Activated CD4-positive, alpha-beta T cell treated with anti-CD3 and anti-CD28 coated beads, Interleukin-2, amount 10 ng/mL, durations not matched to agents 24 days and 14 days (primary cell): ENCODE measurements at regions not wholly inside any gene's neighbourhood (a gene's known extent, or its start where the extent isn't known, plus 50 kb on each side); places are given as distances from the start of the nearest gene placed in this dataset.
"Not testable (repeated sequence)": the region's sequence is repeated elsewhere in the genome, so short reads cannot be mapped to it uniquely, and the experiment has no call there.

ENCODE experiments used
- DNase-seq: peaks from one replicate; pipeline ENCODE4 v3.0.0; 2022
- H3K27ac Mint-ChIP-seq: one replicate; pipeline ENCODE4 v1.8.0; 2022; ENCODE audit warnings: mild to moderate bottlenecking, mixed read lengths
- H3K27me3 Mint-ChIP-seq: one replicate; pipeline ENCODE4 v1.8.0; 2022; ENCODE audit warnings: mixed read lengths
- H3K36me3 Mint-ChIP-seq: one replicate; pipeline ENCODE4 v1.8.0; 2022; ENCODE audit warnings: low read depth, mild to moderate bottlenecking, mixed read lengths
- H3K4me1 Mint-ChIP-seq: one replicate; pipeline ENCODE4 v1.8.0; 2021; ENCODE audit warnings: mixed read lengths
- H3K4me3 Mint-ChIP-seq: one replicate; pipeline ENCODE4 v1.8.0; 2022; ENCODE audit warnings: mild to moderate bottlenecking, moderate library complexity, mixed read lengths
- H3K9me3 Mint-ChIP-seq: one replicate; pipeline ENCODE4 v1.8.0; 2021; ENCODE audit warnings: mixed read lengths
- intact Hi-C: fragments of 100-400 bp; cut with micrococcal nuclease; formaldehyde crosslinking; loops from one replicate; pipeline ENCODE4 v1.15.1; 2023

DNA sequence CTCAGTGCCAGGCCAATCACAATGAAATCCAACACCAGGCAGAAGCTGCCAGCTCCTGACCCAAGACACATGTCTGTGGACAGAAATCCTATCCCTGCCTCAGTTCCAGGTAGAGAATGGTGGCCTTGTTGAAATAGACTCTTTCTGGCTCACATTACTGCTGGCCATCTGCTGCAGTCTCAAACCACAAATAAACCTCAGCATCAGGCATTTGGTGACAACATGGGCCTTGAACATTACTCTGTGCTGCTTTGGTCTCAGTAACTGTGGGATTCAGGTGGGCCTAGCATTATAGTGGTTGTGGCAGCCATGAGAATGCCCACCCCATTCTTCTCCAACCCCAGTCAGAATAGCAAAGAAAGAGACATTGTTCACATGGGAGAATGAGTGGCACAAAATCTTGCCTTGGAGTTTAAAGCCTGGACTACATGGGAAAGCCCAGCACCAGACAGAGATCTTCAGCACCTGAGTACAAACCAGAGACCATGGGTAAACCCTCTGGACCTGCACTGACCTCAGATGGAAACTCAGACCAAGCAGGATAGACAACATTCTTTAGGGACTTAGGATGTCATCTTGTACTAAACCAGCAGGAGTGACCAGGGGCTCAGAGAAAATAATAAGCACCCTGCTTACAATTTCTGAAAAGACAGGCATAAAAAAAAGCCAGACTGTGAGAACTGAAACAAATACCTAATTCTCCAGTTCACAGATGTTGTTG lies 50.4 kb upstream of the TRAM1L1 start:
- DNase-seq: no peak
- H3K4me3 Mint-ChIP-seq: no peak overlapping the region
- H3K27ac Mint-ChIP-seq: no peak overlapping the region
- intact Hi-C loops: no loop called here
- H3K4me1 Mint-ChIP-seq: no peaks in the 10 kb centered on the region
- no peaks in the 10 kb centered on the region for H3K27me3 Mint-ChIP-seq
- H3K36me3 Mint-ChIP-seq: no peaks in the 10 kb centered on the region
- H3K9me3 Mint-ChIP-seq: no peaks in the 10 kb centered on the region

DNA sequence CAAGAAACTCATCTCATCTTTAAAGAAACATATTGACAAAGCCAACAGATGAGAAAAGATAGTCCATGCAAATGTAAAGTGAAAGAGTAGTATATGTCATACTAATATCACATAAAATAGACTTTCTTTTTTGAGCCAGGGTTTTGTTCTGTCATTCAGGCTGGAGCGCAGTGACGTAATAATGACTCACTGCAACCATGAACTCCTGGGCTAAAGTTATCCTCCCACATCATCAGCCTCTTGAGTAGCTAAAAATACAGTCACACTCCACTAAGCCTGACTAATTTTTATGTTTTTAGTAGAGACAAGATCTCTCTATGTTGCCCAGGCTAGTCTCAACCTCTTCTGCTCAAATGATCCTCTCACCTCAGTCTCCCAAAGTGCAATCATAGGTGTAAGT lies 51.8 kb upstream of the TRAM1L1 start:
- intact Hi-C loops: no loop called here
- Mint-ChIP-seq H3K9me3 (no peaks in the 10 kb centered on the region), H3K4me1 (no peaks in the 10 kb centered on the region), H3K27me3 (no peaks in the 10 kb centered on the region), H3K36me3 (no peaks in the 10 kb centered on the region), H3K4me3 (no peak overlapping the region), H3K27ac (no peak overlapping the region)
- DNase-seq: no peak

DNA sequence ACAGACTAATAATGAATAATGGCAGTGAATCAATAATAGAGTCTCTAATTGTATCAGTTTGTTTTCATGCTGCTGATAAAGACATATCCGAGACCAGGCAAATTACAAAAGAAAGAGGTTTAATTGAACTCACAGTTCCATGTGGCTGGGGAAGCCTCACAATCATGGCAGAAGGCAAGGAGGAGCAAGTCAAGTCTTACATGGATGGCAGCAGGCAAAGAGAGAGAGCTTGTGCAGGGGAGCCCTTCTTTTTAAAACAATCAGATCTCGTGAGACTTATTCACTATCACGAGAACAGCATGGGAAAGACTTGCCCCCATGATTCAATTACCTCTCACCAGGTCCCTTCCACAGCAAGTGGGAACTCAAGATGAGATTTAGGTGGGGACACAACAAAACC lies 53.4 kb upstream of the TRAM1L1 start:
- H3K36me3 Mint-ChIP-seq, H3K27ac Mint-ChIP-seq, DNase-seq, intact Hi-C loops, H3K4me3 Mint-ChIP-seq, H3K9me3 Mint-ChIP-seq, H3K27me3 Mint-ChIP-seq, H3K4me1 Mint-ChIP-seq: not testable (repeated sequence)

DNA sequence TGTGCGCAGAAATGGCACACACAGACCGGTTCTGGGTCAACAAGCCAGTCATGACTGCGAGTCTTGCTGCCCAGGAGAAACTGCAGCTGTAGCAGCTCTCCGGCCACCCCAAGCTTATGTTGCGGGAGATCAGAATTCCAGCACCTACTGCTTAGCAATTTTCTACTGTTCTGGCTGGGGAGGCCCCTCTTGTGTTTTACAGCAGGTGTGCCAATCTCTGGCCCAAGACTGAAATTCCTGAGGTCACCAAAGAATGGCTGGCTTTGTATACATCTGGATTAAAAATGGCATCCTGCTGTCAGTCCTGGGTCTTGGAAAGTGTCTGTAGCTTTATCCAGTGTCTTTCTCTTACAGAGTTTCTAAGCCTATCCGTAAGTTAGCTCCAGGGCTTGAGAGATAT lies 68.9 kb upstream of the TRAM1L1 start:
- no peaks in the 10 kb centered on the region for H3K9me3 Mint-ChIP-seq
- H3K4me1 Mint-ChIP-seq: no peaks in the 10 kb centered on the region
- H3K27ac Mint-ChIP-seq: no peak overlapping the region
- no peaks in the 10 kb centered on the region for H3K36me3 Mint-ChIP-seq
- intact Hi-C loops: no loop called here
- no peak for DNase-seq
- no peaks in the 10 kb centered on the region for H3K27me3 Mint-ChIP-seq
- no peak overlapping the region for H3K4me3 Mint-ChIP-seq

DNA sequence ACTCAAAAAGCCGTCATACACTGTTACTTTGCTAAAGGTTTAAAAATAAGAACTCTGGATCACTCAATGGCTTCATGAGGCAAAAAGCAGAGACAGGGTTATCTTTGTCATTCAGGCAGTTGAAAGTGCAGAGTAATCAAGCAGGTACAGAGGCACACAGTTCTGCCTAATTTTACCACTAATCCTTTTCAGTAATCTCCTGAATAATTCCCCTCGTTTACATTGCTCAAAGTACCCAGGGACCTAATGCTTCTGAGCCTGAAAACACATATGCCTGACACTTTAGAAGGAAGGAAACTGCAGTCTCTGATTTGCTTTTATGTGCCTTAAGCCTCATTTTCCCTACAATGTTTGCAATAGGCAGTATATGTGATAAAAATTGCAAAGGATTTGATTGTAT lies 71.4 kb upstream of the TRAM1L1 start:
- DNase-seq: no peak
- no peak overlapping the region for H3K4me3 Mint-ChIP-seq
- H3K27ac Mint-ChIP-seq: no peak overlapping the region
- intact Hi-C loops: no loop called here
- no peaks in the 10 kb centered on the region for H3K36me3 Mint-ChIP-seq
- H3K27me3 Mint-ChIP-seq: no peaks in the 10 kb centered on the region
- no peaks in the 10 kb centered on the region for H3K9me3 Mint-ChIP-seq
- no peaks in the 10 kb centered on the region for H3K4me1 Mint-ChIP-seq

DNA sequence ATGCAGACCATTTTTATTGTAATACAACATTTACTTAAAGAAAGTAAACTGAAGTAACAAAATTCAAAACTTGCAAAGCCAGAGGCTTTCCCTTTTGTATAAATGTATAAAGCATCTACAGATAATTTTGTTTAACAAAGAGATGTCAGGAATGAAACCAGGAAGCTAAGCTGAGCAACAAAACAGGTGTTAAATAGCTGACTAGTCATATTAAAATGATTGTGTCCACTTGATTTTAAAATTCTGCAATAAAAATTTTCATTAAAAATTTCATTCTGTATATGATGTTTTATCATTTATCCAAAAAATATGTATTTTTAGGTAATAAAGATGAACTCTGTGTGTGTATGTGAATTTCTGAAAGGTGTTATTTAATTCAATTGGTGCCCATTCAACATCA lies 72.0 kb upstream of the TRAM1L1 start:
- no peaks in the 10 kb centered on the region for H3K9me3 Mint-ChIP-seq
- no peak overlapping the region for H3K27ac Mint-ChIP-seq
- no peak overlapping the region for H3K4me3 Mint-ChIP-seq
- no peak for DNase-seq
- H3K4me1 Mint-ChIP-seq: no peaks in the 10 kb centered on the region
- intact Hi-C loops: no loop called here
- no peaks in the 10 kb centered on the region for H3K27me3 Mint-ChIP-seq
- H3K36me3 Mint-ChIP-seq: no peaks in the 10 kb centered on the region

DNA sequence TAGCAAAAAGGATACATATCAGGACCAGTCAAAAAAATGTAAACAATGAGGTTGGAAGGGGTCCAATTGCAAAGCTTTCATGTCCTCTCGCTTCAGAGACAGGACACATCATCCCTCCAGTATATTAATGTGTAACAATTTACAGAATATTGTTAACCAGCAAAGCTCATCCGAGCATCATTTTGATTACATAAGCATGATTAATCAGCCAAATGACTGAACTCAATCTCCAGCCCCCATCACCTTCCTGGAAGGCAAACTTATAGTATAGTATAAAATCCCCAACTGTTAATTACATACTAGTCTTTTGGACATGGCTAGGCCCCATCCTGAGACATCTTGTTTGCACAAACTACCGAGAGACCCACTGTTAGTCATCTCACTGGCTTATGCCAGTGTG lies 77.6 kb upstream of the TRAM1L1 start:
- no peaks in the 10 kb centered on the region for H3K36me3 Mint-ChIP-seq
- H3K27ac Mint-ChIP-seq: no peak overlapping the region
- no peak overlapping the region for H3K4me3 Mint-ChIP-seq
- no peaks in the 10 kb centered on the region for H3K27me3 Mint-ChIP-seq
- H3K9me3 Mint-ChIP-seq: no peaks in the 10 kb centered on the region
- no peaks in the 10 kb centered on the region for H3K4me1 Mint-ChIP-seq
- DNase-seq: no peak
- intact Hi-C loops: no loop called here

DNA sequence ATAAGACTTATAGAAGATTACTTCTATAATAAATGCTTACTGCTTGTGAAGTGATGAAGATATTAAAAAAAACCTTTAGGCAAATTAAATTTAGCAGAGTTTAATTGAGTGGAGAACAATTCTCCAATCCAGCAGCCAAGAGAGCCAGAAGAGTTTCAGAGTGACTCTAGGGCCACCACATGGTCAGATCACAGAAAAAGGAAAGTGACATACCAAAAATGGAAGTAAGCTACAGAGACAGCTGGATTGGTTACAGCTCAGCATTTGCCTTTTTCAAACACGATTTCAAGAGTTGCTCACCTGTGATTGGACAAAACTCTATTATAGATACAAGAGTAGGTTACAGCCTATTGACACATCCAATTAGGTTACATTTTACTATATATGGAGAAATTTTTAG lies 79.0 kb upstream of the TRAM1L1 start:
- no peak overlapping the region for H3K27ac Mint-ChIP-seq
- H3K4me3 Mint-ChIP-seq: no peak overlapping the region
- H3K9me3 Mint-ChIP-seq: no peaks in the 10 kb centered on the region
- H3K4me1 Mint-ChIP-seq: no peaks in the 10 kb centered on the region
- H3K36me3 Mint-ChIP-seq: no peaks in the 10 kb centered on the region
- H3K27me3 Mint-ChIP-seq: no peaks in the 10 kb centered on the region
- no peak for DNase-seq
- intact Hi-C loops: no loop called here

DNA sequence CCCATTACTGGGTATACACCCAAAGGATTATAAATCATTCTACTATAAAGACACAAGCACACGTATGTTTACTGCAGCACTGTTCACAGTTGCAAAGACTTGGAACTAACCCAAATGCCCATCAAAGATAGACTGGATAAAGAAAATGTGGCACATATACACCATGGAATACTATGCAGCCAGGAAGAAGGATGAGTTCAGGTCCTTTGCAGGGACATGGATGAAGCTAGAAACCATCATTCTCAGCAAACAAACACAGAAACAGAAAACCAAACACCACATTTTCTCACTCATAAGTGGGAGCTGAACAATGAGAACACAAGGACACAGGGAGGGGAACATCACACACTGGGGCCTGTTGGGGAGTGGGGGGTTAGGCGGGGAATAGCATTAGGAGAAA lies 90.0 kb upstream of the TRAM1L1 start:
- H3K27ac Mint-ChIP-seq, H3K9me3 Mint-ChIP-seq, H3K36me3 Mint-ChIP-seq, intact Hi-C loops, H3K4me1 Mint-ChIP-seq, DNase-seq, H3K27me3 Mint-ChIP-seq, H3K4me3 Mint-ChIP-seq: not testable (repeated sequence)

DNA sequence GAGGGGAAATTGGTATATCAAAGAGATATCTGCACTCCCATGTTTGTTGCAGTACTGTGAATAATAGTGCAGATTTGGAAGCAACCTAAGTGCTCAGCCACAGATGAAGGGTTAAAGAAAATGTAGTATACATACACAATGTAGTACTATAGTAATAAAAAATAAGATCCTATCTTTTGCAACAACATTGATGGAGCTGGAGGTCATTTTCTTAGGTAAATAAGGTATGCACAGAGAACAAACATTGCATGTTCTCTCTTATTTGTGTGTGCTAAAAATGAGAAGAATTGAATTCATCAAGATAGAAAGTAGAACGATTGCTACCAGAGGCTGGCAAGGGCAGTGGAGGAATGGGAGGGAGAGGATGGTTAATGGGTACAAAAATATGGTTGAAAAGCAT lies 117.9 kb upstream of the TRAM1L1 start:
- H3K36me3 Mint-ChIP-seq: no peaks in the 10 kb centered on the region
- H3K27ac Mint-ChIP-seq: no peak overlapping the region
- H3K4me1 Mint-ChIP-seq: no peaks in the 10 kb centered on the region
- no peaks in the 10 kb centered on the region for H3K27me3 Mint-ChIP-seq
- intact Hi-C loops: no loop called here
- no peak for DNase-seq
- H3K4me3 Mint-ChIP-seq: no peak overlapping the region
- no peaks in the 10 kb centered on the region for H3K9me3 Mint-ChIP-seq

DNA sequence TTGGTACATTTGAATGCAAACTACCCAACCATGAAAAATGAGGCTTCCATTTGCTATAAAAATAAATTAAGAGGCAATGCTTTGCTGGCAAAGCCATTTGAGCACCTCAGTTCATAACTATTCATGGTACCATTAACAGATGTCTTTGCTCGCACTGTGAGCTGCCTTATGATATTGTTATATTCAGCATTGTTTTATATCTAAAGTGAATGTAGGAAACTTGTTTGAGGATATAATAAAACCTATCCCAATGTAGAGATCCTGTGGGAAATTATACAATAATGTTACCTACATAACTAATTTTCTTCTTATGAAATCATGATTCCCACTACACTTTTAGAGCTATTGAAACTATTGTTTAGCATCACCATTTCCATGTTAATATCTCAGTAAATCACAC lies 125.2 kb upstream of the TRAM1L1 start:
- Mint-ChIP-seq H3K9me3 (no peaks in the 10 kb centered on the region), H3K36me3 (no peaks in the 10 kb centered on the region), H3K27ac (no peak overlapping the region), H3K4me3 (no peak overlapping the region), H3K4me1 (no peaks in the 10 kb centered on the region), H3K27me3 (no peaks in the 10 kb centered on the region)
- intact Hi-C loops: no loop called here
- DNase-seq: no peak

DNA sequence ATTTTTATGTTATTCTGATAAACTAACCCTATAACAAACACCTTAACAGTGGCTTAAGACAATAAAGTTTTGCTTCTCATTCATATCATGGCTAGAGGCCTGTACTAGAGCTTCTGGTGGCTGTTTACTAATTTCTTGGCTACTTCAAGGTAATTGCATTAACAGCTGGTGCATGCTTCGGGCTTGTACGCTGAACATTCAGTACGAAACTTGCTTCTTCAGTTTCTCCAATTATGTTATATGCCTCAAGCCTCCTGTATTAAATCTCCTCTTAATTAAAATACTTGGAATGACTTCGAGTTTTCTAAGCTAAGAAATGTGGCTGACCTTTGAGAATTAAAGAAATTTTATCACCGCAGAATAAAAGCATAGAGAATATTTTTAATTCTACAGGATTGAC lies 138.9 kb upstream of the TRAM1L1 start:
- Mint-ChIP-seq H3K27me3 (no peaks in the 10 kb centered on the region), H3K4me3 (no peak overlapping the region), H3K27ac (no peak overlapping the region), H3K36me3 (no peaks in the 10 kb centered on the region), H3K4me1 (no peaks in the 10 kb centered on the region), H3K9me3 (no peaks in the 10 kb centered on the region)
- intact Hi-C loops: no loop called here
- no peak for DNase-seq

DNA sequence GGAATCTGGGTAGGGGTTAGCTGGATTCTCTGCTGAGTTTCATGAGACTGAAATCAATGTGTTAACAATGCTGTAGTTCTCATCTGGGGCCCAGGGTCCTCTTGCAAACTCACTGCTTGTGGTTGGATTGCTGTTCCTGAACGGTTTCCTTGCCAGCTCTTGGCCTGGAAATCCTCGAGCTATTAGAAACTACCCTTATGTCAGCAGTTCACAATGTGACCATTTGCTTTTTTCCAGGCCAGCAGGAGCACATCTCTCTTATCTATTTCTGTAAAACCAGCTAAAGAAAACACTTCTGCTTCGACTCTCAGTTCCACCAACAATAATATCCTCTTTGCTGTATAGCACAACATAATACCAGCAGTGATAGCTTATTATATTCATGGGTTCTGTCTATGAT lies 140.1 kb upstream of the TRAM1L1 start:
- Mint-ChIP-seq H3K36me3 (no peaks in the 10 kb centered on the region), H3K27ac (no peak overlapping the region), H3K9me3 (no peaks in the 10 kb centered on the region), H3K4me3 (no peak overlapping the region), H3K4me1 (no peaks in the 10 kb centered on the region), H3K27me3 (no peaks in the 10 kb centered on the region)
- intact Hi-C loops: no loop called here
- DNase-seq: no peak

DNA sequence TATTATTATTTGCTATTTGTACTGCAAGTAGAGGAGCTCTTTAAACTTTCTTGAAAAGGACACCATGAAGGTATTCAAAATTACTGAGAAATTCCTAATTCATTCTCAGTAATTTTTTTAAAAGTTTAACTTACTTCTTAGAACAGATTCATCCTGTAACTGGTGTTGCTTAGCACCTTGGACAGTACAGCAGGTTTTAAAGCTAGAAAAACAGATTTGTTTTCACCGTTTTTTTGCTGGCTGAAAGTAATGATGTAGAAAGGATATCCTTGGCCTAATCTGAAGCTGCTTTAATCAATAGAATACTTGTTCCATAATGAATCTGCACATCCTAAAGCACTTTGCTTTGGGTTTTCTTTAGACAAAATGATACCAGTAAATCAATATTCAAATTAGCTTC lies 142.5 kb upstream of the TRAM1L1 start:
- no peaks in the 10 kb centered on the region for H3K36me3 Mint-ChIP-seq
- H3K4me3 Mint-ChIP-seq: no peak overlapping the region
- no peaks in the 10 kb centered on the region for H3K9me3 Mint-ChIP-seq
- intact Hi-C loops: no loop called here
- H3K27me3 Mint-ChIP-seq: no peaks in the 10 kb centered on the region
- no peaks in the 10 kb centered on the region for H3K4me1 Mint-ChIP-seq
- H3K27ac Mint-ChIP-seq: no peak overlapping the region
- DNase-seq: no peak

DNA sequence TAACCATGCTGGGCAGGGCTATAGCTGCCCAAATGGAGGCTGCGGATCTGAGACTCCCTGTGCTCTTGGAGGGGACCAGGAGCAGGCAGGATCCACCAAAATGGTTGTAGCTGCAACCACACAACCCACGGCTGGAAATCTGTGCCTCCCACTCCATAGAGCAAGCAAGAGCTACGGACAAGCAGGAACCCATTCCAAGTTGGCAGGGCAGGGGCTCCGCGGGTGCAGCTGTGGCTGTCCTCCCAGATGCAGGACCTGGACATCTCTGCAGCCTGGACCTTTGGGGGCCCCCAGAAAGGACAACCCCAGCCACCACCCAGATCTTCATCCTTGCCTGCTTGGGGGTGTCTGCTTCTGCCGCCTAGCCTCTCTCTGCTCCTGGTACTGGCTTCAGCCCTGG lies 154.1 kb upstream of the TRAM1L1 start:
- Mint-ChIP-seq H3K27me3 (no peaks in the 10 kb centered on the region), H3K4me3 (no peak overlapping the region), H3K36me3 (no peaks in the 10 kb centered on the region), H3K27ac (no peak overlapping the region), H3K9me3 (no peaks in the 10 kb centered on the region), H3K4me1 (no peaks in the 10 kb centered on the region)
- DNase-seq: no peak
- intact Hi-C loops: no loop called here
